ENCODE measurements at regions not wholly inside any gene's neighbourhood (a gene's known extent, or its start where the extent isn't known, plus 50 kb on each side); places are given as distances from the start of the nearest gene placed in this dataset.

DNA sequence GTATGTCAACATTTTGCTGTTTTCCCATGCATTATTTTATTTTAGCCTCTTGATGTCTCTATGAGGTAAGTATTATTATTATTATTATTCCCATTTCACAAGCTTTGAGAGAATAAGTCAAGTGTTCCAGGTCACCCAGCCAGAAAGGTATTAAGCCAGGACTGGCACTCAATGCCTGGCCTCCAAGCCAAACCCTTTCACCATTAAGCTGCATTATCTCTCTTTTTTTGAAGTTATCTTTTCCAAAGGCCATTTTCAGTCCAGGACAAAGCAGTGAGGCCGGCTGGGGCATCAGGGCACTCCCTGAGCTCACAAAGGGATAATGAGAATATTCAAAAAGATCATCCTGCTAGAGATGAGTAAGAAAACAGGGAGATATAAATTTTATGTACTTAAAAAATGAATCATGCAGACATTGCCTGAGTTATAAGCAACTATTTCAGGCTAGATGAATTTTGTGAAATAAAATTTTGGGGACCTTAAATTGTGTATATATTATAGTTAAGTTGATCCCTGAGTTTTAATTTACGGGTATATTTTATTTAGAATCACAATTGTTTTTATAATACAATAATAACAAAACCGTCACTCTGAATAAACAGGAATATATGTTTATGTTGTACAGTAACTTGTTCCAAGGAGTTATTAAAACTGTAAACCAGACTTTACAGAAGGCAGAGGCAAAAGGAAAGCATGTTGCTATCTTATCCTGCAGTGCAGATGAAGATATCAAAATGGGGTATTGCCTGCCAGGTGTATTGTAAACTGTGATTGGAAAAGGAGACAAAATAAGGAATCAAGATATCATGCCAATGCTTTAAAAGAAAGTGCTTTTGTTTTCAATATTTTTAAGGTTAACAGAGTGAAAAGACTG, 51.3 kb upstream of the CAV2 start:
- no peak for DNase-seq (ENCODE audit: low spot score)

DNA sequence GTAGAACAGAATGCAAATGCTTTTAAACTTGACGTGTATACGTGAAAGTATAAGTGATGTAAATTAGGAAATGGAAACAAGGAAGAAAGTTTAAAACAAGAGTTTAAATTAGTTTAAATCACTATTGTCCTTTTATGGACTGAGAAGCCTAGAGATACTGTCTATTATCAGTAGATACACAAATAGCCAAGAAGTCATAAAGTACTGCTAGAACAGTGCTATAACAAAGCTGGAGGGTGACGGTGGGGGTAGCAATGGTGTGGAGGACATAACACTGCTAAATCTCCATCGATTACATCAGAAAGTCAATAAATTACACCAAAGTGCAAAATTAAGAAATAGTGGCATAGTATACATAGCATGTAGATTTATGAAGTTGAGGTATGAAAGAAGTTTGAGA, 50.1 kb upstream of the CAV2 start:
- no peak for DNase-seq (ENCODE audit: low spot score)
